IMR-90 (cell line): ENCODE measurements at regions not wholly inside any gene's neighbourhood (a gene's known extent, or its start where the extent isn't known, plus 50 kb on each side); places are given as distances from the start of the nearest gene placed in this dataset.

Experiments
- ATAC-seq: fragments of 200-7000 bp; cut with Tn5 transposase; 2 replicates; pipeline ENCODE4 v1.9.1; 2020; ENCODE audit warnings: low read depth, mild to moderate bottlenecking, moderate library complexity
- BruUV-seq: library from RNA; stranded (reverse); fragments of 400-500 nt; replicated peaks from 2 replicates; lab custom pipeline; 2021; lab: Mats Ljungman, UMichigan
- CTCF ChIA-PET: fragments of 300-600 bp; formaldehyde crosslinking; extraction: SDS; loops from one replicate; lab custom pipeline; 2021; ENCODE audit warnings: antibody characterized with exemption; lab: Yijun Ruan, JAX
- POLR2A ChIA-PET: fragments of 300-600 bp; sonication (Branson Sonifier 250); formaldehyde crosslinking; loops from one replicate; lab custom pipeline; 2022; ENCODE audit warnings: antibody characterized with exemption; ENCODE audit not compliant: unreplicated experiment; lab: Charles Lee
- DNase-seq: peaks from one replicate; pipeline ENCODE4 v3.0.0; 2013
- H2AFZ ChIP-seq: replicated peaks from 2 replicates; pipeline ENCODE3; 2013; ENCODE audit warnings: low read length, mild to moderate bottlenecking; ENCODE audit not compliant: poor library complexity
- H2AK5ac ChIP-seq: 2 replicates; pipeline ENCODE4 v1.6.1; 2013; ENCODE audit warnings: low read depth, low read length, inconsistent platforms
- H2AK9ac ChIP-seq: replicated peaks from 2 replicates; pipeline ENCODE3; 2013; ENCODE audit warnings: mild to moderate bottlenecking, low read depth, low read length, moderate library complexity; ENCODE audit not compliant: poor library complexity
- H2BK120ac ChIP-seq: 2 replicates; pipeline ENCODE4 v1.6.1; 2013; ENCODE audit warnings: low read depth, low read length, inconsistent platforms
- H2BK15ac ChIP-seq: 3 replicates; pipeline ENCODE4 v1.6.1; 2013; ENCODE audit warnings: low read depth, low read length, inconsistent platforms
- H2BK20ac ChIP-seq: 2 replicates; pipeline ENCODE4 v1.6.1; 2013; ENCODE audit warnings: low read depth, mild to moderate bottlenecking, inconsistent platforms, low read length, moderate library complexity
- H2BK5ac ChIP-seq: 2 replicates; pipeline ENCODE4 v1.6.1; 2013; ENCODE audit warnings: mild to moderate bottlenecking, low read depth, low read length, inconsistent platforms; ENCODE audit not compliant: poor library complexity, severe bottlenecking
- H3K14ac ChIP-seq: replicated peaks from 2 replicates; pipeline ENCODE4 v1.6.1; 2013; ENCODE audit warnings: low read depth, low read length, inconsistent platforms
- H3K18ac ChIP-seq: 2 replicates; pipeline ENCODE4 v1.6.1; 2013; ENCODE audit warnings: low read depth, low read length, control low read depth
- H3K23ac ChIP-seq: 2 replicates; pipeline ENCODE4 v1.6.1; 2013; ENCODE audit warnings: low read depth, low read length, inconsistent platforms
- H3K27ac ChIP-seq: 2 replicates; pipeline ENCODE4 v1.5.1; 2013; ENCODE audit warnings: mild to moderate bottlenecking, control low read depth, low read length; ENCODE audit not compliant: insufficient read depth
- H3K27me3 ChIP-seq: 2 replicates; pipeline ENCODE4 v1.6.1; 2013; ENCODE audit warnings: low read length; ENCODE audit not compliant: control insufficient read depth, insufficient read depth
- H3K36me3 ChIP-seq: 2 replicates; pipeline ENCODE4 v1.6.1; 2013; ENCODE audit warnings: low read length, mixed read lengths; ENCODE audit not compliant: control insufficient read depth, insufficient read depth
- H3K4ac ChIP-seq: 2 replicates; pipeline ENCODE4 v1.6.1; 2013; ENCODE audit warnings: low read depth, low read length, inconsistent platforms
- H3K4me1 ChIP-seq: 2 replicates; pipeline ENCODE4 v1.6.1; 2013; ENCODE audit warnings: low read length, mixed read lengths; ENCODE audit not compliant: control insufficient read depth, insufficient read depth
- H3K4me2 ChIP-seq: 2 replicates; pipeline ENCODE4 v1.6.1; 2013; ENCODE audit warnings: low read depth, mild to moderate bottlenecking, control low read depth, low read length, moderate library complexity
- H3K4me3 ChIP-seq: 2 replicates; pipeline ENCODE4 v1.5.1; 2013; ENCODE audit warnings: low read depth, mild to moderate bottlenecking, control low read depth, low read length, moderate library complexity; ENCODE audit not compliant: insufficient read depth
- H3K56ac ChIP-seq: 2 replicates; pipeline ENCODE4 v1.6.1; 2013; ENCODE audit warnings: low read length, inconsistent platforms; ENCODE audit not compliant: insufficient read depth; ENCODE audit errors: extremely low read depth
- H3K79me1 ChIP-seq, 2 experiments: 2 replicates each; pipeline ENCODE4 v1.6.1; 2013; ENCODE audit warnings: low read length in 2 of 2, inconsistent platforms in 1 of 2, low read depth in 1 of 2
- H3K9ac ChIP-seq: 2 replicates; pipeline ENCODE4 v1.6.1; 2013; ENCODE audit warnings: low read depth, low read length, control low read depth
- H3K9me1 ChIP-seq: 2 replicates; pipeline ENCODE4 v1.6.1; 2013; ENCODE audit warnings: low read length, inconsistent platforms; ENCODE audit not compliant: insufficient read depth
- H3K9me3 ChIP-seq: 2 replicates; pipeline ENCODE4 v1.6.1; 2013; ENCODE audit warnings: low read length; ENCODE audit not compliant: control insufficient read depth, insufficient read depth
- H4K20me1 ChIP-seq: 2 replicates; pipeline ENCODE4 v1.6.1; 2013; ENCODE audit warnings: low read length, inconsistent platforms; ENCODE audit not compliant: insufficient read depth
- H4K5ac ChIP-seq: 2 replicates; pipeline ENCODE4 v1.6.1; 2013; ENCODE audit warnings: mild to moderate bottlenecking, low read depth, low read length, control low read depth
- H4K8ac ChIP-seq, 2 experiments: 2 replicates each; pipeline ENCODE4 v1.6.1; 2013; ENCODE audit warnings: low read depth in 2 of 2, low read length in 2 of 2, control low read depth in 1 of 2, inconsistent platforms in 1 of 2
- H4K91ac ChIP-seq: 2 replicates; pipeline ENCODE4 v1.6.1; 2013; ENCODE audit warnings: low read depth, low read length, inconsistent platforms; ENCODE audit not compliant: insufficient read depth
- CTCF ChIP-seq: conservative IDR thresholded peaks from 2 replicates; pipeline ENCODE4 v1.5.1; 2012; ENCODE audit warnings: mild to moderate bottlenecking, low read depth, low read length, improper control_type of control experiment
- WGBS, 2 experiments: methylation state at CpG; one replicate each; pipeline versions ENCODE4 v1.1.5 to v1.1.7; 2013; ENCODE audit warnings: missing lambda C conversion rate in 2 of 2; ENCODE audit not compliant: insufficient read length in 1 of 2; ENCODE audit errors: extremely low coverage in 2 of 2; 5-methylcytosine and 5-hydroxymethylcytosine counted together
- dilution Hi-C: fragments of 300-500 bp; cut with HindIII; formaldehyde crosslinking; loops from one replicate; pipeline ENCODE4 v1.14.3; 2018; ENCODE audit warnings: low sequenced_read_pairs; ENCODE audit not compliant: unreplicated experiment
- in situ Hi-C: fragments of 300-500 bp; cut with MboI; formaldehyde crosslinking; loops from 3 replicates; pipeline ENCODE4 v1.14.3; 2019; ENCODE audit warnings: low sequenced_read_pairs, inconsistent platforms, mixed read lengths
- intact Hi-C: fragments of 100-400 bp; cut with micrococcal nuclease; formaldehyde crosslinking; loops from 2 replicates; pipeline ENCODE4 v1.10.0; 2022

GRCh38 chr5:164146223-164146622 is 640.8 kb downstream of the MAT2B start:
- Histone ChIP-seq H3K9me3 (no peaks in the 10 kb centered on the region), H3K4me3 (no peak overlapping the region), H3K4me2 (no peak overlapping the region), H3K27ac (no peak overlapping the region), H3K9ac (no peak overlapping the region), H2BK15ac (no peak overlapping the region), H3K27me3 (no peaks in the 10 kb centered on the region), H3K4me1 (no peaks in the 10 kb centered on the region; the same call in 1 of the 2 replicates), H3K14ac (no peak overlapping the region), H2BK5ac (no peak overlapping the region), H2AK5ac (no peak overlapping the region), H3K18ac (no peak overlapping the region), H3K36me3 (no peaks in the 10 kb centered on the region), H3K23ac (no peak overlapping the region), H3K79me1 (no peaks in the 10 kb centered on the region), H4K91ac (no peak overlapping the region), H3K56ac (no peak overlapping the region), H3K9me1 (no peaks in the 10 kb centered on the region), H2BK20ac (no peak overlapping the region), H4K20me1 (no peaks in the 10 kb centered on the region), H2AK9ac (no peak overlapping the region), H4K8ac (no peak overlapping the region), H2BK120ac (no peak overlapping the region), H4K5ac (no peak overlapping the region), H2AFZ (no peak overlapping the region), H3K4ac (no peak overlapping the region)
- WGBS, 2 experiments = 67% methylated on average over 2 of the region's 4 CpGs; no CpG with 5 or more reads in 1 of the 2 experiments
- dilution Hi-C loops = no loop called here
- no TSS peak for BruUV-seq
- no peak for DNase-seq
- in situ Hi-C loops = no loop called here
- ChIA-PET CTCF (no interaction called here), POLR2A (no interaction called here)
- no peak for ATAC-seq
- TF ChIP-seq CTCF = no peak
- intact Hi-C loops = no loop called here
